Ammon's horn (tissue), 1 donor: ENCODE measurements at regions not wholly inside any gene's neighbourhood (a gene's known extent, or its start where the extent isn't known, plus 50 kb on each side); places are given as distances from the start of the nearest gene placed in this dataset.

Experiments
- DNase-seq: peaks from one replicate; pipeline ENCODE4 v3.0.0-alpha.2; 2016; ENCODE audit warnings: low spot score

GRCh38 chr1:232555494-232556210 lies 74.3 kb downstream of the SIPA1L2 start:
- no peak for DNase-seq

DNA sequence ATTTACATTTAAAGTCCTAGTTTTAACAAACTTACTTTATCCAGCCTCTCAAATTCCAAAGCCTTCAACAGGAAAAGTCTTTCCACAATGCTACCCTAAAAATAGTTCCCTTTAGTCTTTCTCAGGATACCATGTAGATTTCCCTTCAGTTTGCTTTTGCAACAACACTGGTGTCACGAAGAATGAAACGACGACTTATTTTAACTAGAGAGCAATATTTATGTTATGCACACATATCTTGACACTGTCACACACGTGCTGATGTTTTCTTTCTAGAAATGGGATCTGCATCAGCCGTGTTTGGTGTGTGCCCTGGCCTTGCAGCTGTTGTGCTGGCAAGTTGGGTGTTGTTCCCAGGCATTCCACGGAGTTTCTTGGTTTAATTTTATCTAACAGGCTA lies 75.5 kb downstream of the SIPA1L2 start:
- no peak for DNase-seq

- no peak for DNase-seq
Measured at GRCh38 chr1:232553809-232554208, 76.1 kb downstream of the SIPA1L2 start.

DNA sequence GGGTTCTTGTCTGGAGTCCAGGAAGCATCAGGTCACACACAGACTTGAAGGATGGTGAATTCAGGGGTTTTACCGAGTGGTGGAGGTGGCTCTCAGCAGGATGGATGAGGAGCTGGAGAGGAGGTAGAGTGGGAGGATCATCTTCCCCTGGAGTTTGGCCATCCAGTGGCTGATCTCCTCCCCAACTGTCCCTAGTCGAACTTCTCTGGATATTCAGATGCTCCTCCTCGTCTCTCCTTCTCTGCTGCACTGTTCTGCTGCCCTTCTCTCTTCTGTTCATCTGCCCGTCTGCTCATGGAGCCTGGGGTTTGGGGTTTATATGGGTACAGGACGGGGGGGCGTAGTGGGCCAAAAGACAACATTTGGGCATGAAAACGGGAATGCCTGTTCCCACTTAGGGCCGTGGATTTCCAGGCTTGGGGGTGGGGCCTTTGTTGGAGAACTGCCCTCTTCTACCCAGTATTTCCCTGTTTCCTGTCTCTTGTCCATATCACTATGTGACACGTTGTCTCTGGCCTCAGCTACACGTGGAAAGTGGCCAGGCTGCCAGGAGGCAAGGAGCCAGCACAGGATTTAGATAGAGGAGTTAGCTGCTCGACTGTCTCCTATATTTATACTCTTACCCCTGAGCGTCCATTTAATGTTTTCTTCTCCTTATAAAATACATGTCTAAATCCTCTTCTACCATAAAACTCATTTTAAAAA lies 76.7 kb downstream of the SIPA1L2 start:
- DNase-seq: no peak

- no peak for DNase-seq
Measured at GRCh38 chr1:232551386-232551785, 78.5 kb downstream of the SIPA1L2 start.

- no peak for DNase-seq
Measured at GRCh38 chr1:232550007-232550406, 79.9 kb downstream of the SIPA1L2 start.

DNA sequence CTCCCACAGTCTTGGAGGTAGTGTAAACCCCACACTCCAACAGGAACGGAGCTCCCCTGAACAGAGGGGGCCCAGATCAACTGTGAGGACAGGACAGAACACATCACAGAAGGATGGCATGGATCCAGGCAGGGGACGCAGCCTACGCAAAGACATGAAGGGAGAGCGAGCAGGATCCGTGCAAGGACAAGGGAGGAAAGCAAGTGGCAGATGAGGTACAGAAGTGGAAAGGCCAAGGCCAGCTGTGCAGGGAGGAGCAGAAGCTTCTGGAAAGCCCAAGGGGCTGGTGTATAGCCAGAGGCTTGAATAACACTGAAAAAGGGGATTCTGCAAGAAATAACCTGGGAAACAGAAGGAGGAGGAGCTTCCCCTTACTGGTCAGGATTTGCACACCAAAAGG lies 81.2 kb downstream of the SIPA1L2 start:
- no peak for DNase-seq

GRCh38 chr1:232547938-232548484 lies 81.9 kb downstream of the SIPA1L2 start:
- DNase-seq: no peak

DNA sequence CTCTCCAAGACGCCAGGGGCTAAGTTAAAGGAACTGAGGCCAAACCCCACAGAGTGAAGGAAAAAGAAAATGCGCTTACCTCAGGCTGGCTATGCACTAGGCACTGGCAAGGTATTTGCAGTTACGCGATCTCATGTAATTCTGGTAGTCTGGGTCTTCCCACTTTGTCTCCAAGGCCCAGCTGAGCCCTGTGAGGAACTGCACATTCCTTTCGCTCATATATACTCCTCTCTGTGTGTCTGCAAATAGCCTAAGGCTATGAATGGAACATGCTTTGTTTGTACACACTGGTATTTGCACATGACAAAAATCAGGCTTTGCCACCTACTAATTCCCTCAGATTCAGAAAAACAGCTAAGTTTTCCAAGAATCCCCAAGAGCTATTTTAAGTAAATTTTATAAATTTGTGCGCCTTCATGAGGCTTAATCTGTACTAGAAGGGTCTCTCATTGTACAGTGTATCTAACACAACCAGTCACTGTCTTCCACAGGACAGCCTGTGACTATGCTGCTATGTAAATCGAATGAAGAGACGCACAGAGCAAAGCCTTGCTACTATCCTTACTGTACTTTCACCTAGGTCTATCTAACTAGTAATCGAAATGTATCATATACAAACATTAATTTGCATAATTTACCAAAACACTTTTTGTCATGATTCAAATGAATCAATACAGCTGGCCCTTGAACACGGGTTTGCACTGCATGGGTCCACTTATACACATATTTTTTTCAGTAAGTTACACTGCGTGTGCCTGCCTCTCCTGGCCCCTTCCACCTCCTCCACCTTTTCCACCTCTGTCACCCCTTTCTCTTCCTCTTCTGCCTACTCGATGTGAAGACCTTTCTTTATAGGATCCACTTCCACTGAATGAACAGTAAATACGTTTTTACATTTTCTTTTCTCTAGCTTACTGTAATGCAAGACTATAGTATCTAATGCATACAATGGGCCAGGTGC lies 87.0 kb downstream of the SIPA1L2 start:
- DNase-seq: no peak

GRCh38 chr1:232538943-232539302 lies 91.0 kb downstream of the SIPA1L2 start:
- DNase-seq: no peak

DNA sequence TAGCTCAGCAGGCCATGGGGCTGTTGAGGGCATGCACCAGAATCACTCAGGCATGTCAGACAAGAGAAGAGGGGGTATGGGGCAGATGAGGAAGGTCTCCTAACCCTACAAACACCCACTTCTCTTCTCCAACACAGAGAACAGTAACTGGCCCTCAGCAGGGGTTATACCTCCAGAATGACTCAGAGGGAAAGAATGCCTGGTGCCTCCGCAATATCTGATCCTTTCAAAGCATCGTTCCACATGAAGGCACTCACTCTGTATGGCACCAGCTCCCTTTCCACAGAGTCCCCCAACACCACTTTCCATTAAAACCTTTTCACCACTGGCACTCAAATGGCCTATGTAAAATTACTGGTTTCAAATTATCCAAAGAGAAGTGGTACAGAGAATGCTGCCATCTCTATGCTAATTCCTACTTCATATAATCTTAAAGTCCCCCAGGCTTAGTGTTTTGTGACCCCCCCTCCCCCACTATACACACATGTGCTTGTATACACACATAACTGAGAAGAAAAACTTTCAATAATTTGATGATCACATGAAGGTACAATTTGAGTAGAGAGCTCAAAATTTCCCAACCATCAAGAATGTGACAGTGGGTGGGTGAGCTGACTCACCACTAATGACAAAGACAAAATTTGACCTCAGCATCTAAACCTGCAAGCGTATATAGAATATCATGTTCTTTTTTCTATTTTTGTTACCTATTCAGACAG lies 91.5 kb downstream of the SIPA1L2 start:
- no peak for DNase-seq

DNA sequence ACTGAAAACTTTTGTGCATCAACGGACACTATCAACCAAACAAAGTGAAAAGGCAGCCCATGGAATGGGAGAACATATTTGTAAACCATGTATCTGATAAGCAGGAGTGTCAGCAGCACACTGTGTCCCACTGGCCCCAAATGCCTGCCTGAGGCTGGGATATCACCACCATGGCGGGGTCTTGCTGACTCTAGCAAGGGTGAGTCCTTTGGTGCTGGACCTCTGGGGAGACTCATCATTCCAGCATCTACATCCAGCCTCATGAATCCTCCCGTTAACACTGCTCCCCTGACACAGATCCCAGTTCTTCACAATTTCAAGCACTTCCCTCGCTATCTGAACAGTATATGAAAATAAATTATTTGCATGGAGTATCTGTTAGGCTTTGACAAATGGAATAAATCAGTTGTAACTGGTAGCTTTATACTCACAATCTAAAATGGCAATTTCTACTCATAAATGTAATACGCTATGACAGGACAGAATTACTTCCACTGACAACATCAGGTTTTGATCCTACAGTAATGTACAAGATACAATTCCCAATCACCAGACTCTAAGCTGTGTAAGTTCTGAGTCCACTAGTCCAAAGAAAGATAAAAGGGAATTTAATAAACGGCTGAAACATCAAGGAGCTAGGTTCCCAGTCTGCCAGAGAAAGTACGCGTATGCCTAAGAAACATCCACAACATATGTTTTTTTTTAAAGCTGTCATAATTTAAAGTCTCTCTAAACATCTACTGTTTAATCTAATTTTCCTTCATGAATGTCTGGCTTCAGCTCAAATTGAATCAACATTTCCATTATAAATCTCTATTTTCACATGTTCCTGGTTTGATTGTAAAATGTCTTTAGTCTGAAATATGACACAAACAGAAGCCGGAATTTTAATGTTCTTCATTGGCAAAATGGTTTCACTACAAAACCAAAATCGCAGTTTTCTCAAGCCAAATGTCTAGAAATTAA lies 95.1 kb downstream of the SIPA1L2 start:
- no peak for DNase-seq

DNA sequence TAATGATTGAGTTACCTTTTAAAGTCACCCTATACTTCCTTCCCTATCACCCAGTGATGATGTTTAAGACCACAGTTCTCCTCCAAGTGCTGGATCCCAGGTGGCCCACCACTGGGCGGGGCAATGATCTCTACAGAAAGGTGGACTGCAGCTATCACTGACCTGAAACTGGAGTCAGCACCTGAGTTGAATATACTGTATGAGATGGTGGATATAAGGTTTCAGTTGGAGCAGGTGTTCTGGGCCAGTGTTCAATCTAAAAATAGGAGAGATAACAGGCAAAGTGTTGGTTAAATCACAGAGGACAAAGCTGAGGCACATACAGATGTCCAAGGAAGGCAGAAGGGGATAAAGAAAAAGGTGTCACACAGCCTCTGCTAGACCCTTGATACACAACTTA lies 96.6 kb downstream of the SIPA1L2 start:
- no peak for DNase-seq

GRCh38 chr1:232532901-232533300 lies 97.0 kb downstream of the SIPA1L2 start:
- no peak for DNase-seq

- DNase-seq: no peak
Measured at GRCh38 chr1:232531291-232531690, 98.6 kb downstream of the SIPA1L2 start.

DNA sequence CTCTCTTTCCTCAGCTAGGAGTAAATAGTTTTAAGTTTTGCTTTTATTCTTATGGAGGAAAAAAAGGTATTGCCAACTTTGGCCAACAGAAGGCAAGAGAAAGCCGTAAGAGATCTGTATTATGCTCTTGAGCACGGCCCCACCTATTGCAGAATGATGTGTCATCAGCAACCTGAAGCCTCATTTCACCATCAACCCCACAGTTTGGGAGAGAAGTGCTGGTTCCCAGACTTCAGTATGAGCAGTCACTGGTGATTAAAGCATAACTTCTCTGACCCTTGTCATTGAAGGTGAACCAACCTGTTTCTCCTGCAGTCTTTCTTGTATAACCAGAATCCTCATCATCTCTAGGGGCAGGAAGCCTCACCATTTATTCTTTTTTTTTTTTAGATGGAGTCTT lies 100.2 kb downstream of the SIPA1L2 start:
- DNase-seq: no peak

- DNase-seq: no peak
Measured at GRCh38 chr1:232528472-232529089, 101.4 kb downstream of the SIPA1L2 start.

DNA sequence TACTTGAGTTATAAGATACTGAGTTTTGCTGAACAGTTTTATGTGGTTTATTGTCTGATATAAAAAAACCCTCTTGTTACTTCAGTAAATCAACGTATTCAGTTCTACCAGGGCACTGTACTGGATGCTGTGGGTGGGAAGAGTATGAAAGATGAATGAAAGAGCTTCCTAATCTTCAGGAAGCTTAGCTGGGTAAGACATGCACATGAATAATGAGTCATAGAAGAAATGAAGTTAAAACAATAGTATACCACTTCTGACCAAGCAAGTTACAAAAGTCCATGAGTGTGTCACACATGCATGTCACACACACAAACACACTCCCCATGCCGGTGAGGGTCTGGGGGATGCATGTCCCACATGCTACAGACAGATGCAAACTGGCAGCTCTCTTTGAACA lies 105.9 kb downstream of the SIPA1L2 start:
- DNase-seq: no peak

GRCh38 chr1:232522189-232522588 lies 107.7 kb downstream of the SIPA1L2 start:
- DNase-seq: no peak

GRCh38 chr1:232521660-232522059 lies 108.3 kb downstream of the SIPA1L2 start:
- no peak for DNase-seq
